HL-60 (cell line): ENCODE measurements at regions not wholly inside any gene's neighbourhood (a gene's known extent, or its start where the extent isn't known, plus 50 kb on each side); places are given as distances from the start of the nearest gene placed in this dataset.

ENCODE experiments used
- DNase-seq, 2 experiments: peaks; one replicate each; pipeline ENCODE4 v3.0.0-alpha.2; 2010 to 2020; ENCODE audit warnings: low read depth in 1 of 2, low spot score in 1 of 2
- H3K27ac ChIP-seq: fragments of 250-450 bp; sonication (Bioruptor Pico); replicated peaks from 2 replicates; pipeline ENCODE4 v1.5.1; 2020; ENCODE audit warnings: mild to moderate bottlenecking, moderate library complexity
- H3K27me3 ChIP-seq: fragments of 250-450 bp; sonication (Bioruptor Pico); 2 replicates; pipeline ENCODE4 v1.5.1; 2021; ENCODE audit warnings: mild to moderate bottlenecking, moderate library complexity; ENCODE audit not compliant: insufficient read depth, poor library complexity, severe bottlenecking
- H3K4me3 ChIP-seq: replicated peaks from 2 replicates; pipeline ENCODE4 v1.5.1; 2011; ENCODE audit warnings: mild to moderate bottlenecking, control low read depth, low read length; ENCODE audit not compliant: insufficient read depth
- GABPA ChIP-seq: IDR thresholded peaks from 2 replicates; pipeline ENCODE4 v1.6.1; 2012; ENCODE audit warnings: low read depth
- POLR2AphosphoS5 ChIP-seq: IDR thresholded peaks from 2 replicates; pipeline ENCODE4 v1.6.1; 2012; ENCODE audit warnings: low read depth
- SPI1 ChIP-seq: IDR thresholded peaks from 2 replicates; pipeline ENCODE4 v1.6.1; 2012; ENCODE audit warnings: low read depth, mild to moderate bottlenecking, borderline replicate concordance
- TF ChIP-seq, protein P1 (sequence below): IDR thresholded peaks from 2 replicates; pipeline ENCODE4 v1.6.1; 2012; ENCODE audit warnings: low read depth; ENCODE audit not compliant: insufficient replicate concordance
- TF ChIP-seq, protein P2 (sequence below): IDR thresholded peaks from one replicate; pipeline ENCODE4 v1.5.1; 2011; ENCODE audit warnings: low read length, control low read depth, inconsistent platforms; ENCODE audit not compliant: insufficient read depth

DNA sequence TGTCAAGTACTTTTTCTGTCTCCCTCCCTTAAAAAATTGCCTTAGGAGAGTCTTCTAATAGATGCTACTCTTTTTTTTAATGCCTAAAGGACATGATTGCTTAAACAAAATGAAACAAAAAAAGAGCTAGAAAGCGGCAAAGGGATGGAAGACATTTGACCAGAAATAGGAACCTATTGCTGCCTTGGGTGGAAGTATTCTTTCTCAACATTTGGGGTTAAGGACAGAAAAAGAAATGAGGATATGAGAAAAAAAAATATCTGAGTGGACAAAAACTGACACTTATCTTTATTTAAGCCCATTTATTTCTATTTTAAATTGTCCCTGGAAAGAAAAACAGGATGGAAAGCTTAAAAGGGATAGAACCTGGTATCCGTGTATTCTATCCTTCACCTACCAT is 664.9 kb upstream of the CITED2 start:
- peak in 1 of 2 experiments; percentile 41 for DNase-seq
- Histone ChIP-seq H3K4me3 (no peak overlapping the region), H3K27ac (peak overlapping the region; percentile 32), H3K27me3 (no peaks in the 10 kb centered on the region)
- TF ChIP-seq, protein P1, sequence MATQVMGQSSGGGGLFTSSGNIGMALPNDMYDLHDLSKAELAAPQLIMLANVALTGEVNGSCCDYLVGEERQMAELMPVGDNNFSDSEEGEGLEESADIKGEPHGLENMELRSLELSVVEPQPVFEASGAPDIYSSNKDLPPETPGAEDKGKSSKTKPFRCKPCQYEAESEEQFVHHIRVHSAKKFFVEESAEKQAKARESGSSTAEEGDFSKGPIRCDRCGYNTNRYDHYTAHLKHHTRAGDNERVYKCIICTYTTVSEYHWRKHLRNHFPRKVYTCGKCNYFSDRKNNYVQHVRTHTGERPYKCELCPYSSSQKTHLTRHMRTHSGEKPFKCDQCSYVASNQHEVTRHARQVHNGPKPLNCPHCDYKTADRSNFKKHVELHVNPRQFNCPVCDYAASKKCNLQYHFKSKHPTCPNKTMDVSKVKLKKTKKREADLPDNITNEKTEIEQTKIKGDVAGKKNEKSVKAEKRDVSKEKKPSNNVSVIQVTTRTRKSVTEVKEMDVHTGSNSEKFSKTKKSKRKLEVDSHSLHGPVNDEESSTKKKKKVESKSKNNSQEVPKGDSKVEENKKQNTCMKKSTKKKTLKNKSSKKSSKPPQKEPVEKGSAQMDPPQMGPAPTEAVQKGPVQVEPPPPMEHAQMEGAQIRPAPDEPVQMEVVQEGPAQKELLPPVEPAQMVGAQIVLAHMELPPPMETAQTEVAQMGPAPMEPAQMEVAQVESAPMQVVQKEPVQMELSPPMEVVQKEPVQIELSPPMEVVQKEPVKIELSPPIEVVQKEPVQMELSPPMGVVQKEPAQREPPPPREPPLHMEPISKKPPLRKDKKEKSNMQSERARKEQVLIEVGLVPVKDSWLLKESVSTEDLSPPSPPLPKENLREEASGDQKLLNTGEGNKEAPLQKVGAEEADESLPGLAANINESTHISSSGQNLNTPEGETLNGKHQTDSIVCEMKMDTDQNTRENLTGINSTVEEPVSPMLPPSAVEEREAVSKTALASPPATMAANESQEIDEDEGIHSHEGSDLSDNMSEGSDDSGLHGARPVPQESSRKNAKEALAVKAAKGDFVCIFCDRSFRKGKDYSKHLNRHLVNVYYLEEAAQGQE, result no peak
- TF ChIP-seq GABPA (no peak), SPI1 (peak; percentile 37; the same call in 1 of the 2 replicates), POLR2AphosphoS5 (no peak)

DNA sequence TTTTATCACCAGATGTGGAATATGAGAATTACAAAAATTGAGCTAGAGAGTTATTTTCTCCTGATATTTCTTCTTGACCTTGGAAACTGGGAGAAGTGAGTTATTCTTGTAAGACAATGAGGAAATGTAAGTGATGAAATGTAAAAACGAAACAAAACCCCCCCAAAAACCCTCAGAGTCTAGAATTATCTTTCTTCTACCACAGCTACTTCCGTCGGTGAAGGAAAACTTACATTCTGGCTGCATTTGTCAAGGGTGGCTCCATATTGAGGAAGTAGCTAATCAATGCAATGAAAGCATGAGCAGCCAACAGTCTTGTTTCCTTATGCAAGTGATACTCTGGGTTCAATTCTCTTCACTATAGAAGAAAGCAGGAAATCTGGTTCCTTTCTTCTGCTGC is 661.7 kb upstream of the CITED2 start:
- H3K27ac ChIP-seq, result no peak overlapping the region
- TF ChIP-seq, protein P2, sequence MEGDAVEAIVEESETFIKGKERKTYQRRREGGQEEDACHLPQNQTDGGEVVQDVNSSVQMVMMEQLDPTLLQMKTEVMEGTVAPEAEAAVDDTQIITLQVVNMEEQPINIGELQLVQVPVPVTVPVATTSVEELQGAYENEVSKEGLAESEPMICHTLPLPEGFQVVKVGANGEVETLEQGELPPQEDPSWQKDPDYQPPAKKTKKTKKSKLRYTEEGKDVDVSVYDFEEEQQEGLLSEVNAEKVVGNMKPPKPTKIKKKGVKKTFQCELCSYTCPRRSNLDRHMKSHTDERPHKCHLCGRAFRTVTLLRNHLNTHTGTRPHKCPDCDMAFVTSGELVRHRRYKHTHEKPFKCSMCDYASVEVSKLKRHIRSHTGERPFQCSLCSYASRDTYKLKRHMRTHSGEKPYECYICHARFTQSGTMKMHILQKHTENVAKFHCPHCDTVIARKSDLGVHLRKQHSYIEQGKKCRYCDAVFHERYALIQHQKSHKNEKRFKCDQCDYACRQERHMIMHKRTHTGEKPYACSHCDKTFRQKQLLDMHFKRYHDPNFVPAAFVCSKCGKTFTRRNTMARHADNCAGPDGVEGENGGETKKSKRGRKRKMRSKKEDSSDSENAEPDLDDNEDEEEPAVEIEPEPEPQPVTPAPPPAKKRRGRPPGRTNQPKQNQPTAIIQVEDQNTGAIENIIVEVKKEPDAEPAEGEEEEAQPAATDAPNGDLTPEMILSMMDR, result no peak
- TF ChIP-seq, protein P1, result no peak
- TF ChIP-seq SPI1 (no peak), POLR2AphosphoS5 (no peak), GABPA (no peak)
- DNase-seq, result no peak
- no peaks in the 10 kb centered on the region for H3K27me3 ChIP-seq
- H3K4me3 ChIP-seq, result no peak overlapping the region

DNA sequence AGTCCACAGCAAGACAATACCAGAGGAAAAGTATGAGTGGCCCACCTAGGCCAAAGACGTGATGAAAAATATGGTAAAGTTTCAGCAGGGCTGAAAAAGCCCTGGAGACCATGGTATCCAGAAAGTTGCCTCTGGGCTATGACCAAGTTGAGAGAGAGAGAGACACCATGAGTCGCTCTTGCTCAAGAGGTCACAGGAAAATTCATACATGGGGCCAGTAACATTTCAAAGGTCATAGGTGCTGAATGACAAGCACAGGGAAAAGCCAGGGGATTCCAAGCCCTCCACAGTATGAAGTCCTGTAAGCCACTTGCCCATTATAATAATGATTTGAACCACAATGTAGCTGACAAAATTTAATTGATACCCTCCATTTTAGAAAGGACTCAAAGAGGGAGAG is 657.7 kb upstream of the CITED2 start:
- Histone ChIP-seq H3K4me3 (no peak overlapping the region), H3K27me3 (no peaks in the 10 kb centered on the region), H3K27ac (no peak overlapping the region)
- TF ChIP-seq, protein P2, result no peak
- TF ChIP-seq, protein P1, result no peak
- no peak for TF ChIP-seq GABPA
- TF ChIP-seq POLR2AphosphoS5, result no peak
- TF ChIP-seq SPI1, result no peak
- no peak for DNase-seq

DNA sequence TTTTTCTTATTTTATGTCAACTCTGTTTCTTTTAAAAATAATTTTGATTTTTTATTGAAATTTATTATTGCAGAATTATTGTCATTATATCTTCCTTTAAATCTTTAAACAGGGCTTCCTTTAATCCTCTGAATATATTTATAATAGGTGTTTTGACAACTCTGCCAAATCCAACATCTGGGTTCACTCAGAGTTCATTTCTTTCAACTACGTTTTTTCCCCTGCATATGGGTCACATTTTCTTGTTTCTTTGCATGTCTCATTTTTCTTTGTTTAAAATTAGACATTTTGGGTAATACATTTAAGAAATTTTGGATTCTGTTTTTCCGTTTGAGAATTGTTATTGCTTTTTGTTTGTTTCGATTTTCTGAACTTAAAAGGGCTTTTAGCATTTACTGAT is 655.1 kb upstream of the CITED2 start:
- Histone ChIP-seq H3K27ac (no peak overlapping the region), H3K4me3 (no peak overlapping the region), H3K27me3 (no peaks in the 10 kb centered on the region)
- no peak for TF ChIP-seq GABPA
- no peak for DNase-seq
